HG02840 (cell line): ENCODE measurements at regions not wholly inside any gene's neighbourhood (a gene's known extent, or its start where the extent isn't known, plus 50 kb on each side); places are given as distances from the start of the nearest gene placed in this dataset.

ENCODE experiments used
- ATAC-seq: cut with Tn5 transposase; IDR thresholded peaks from one replicate; pipeline ENCODE4 v1.9.1; 2021; ENCODE audit warnings: mild to moderate bottlenecking, moderate library complexity, moderate number of reproducible peaks; ENCODE audit not compliant: unreplicated experiment, low FRiP score

DNA sequence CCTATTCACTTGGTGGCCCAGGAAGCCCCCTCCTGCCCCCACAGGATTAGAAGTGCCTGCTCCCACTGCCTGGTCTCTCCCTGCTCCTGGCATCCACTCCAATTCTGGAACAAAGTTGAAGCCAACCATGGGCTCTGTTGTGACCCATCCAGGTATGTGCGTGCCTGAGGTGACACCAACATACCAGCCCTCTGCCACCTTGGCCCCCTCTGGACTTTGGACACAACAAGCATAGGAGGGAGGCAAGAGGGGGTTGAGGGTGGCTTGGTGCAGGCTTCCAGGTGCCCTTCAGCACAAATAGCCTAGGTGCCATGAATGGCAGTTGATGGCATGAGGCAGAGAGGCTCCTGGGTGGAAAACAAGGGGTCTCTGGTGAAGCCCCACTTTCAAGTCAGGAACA, 600.9 kb downstream of the SI start:
- ATAC-seq: no peak

DNA sequence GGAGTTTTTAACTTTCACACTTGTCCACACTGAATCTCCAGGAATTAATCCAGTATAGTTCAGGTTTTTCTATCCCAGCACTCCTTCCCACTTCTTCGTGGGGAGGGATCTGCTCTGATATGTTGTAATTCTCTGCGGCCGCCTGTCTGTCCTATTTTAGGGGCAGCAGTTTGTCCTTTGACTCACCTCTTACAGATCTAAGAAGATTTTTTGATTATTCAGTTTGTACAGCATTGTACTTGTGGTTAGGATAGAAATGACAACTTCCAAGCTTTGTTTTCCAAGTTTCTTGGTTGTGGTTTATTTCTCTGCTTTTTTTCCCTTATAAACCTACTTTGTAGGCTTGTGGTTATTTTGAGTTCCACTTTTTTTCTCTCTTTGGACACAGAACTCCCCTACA, 601.7 kb downstream of the SI start:
- ATAC-seq: no peak

DNA sequence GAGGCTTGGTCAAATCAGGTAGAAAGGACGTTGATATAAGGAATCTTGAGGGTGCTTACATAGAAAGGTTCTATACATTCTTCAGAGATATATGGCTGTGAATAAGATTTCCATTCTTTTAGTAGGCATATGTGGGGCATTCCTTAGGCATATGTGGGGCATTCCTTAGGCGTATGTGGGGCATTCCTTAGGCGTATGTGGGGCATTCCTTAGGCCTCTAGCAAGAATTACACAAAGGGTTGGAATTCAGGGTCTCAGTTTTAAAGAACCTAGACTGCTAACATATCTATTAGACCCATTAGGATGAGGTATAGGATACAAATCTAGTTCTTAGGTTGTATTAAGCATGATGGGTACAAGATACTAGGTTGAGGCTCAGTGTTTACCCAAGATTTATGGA, 607.8 kb downstream of the SI start:
- ATAC-seq: no peak

DNA sequence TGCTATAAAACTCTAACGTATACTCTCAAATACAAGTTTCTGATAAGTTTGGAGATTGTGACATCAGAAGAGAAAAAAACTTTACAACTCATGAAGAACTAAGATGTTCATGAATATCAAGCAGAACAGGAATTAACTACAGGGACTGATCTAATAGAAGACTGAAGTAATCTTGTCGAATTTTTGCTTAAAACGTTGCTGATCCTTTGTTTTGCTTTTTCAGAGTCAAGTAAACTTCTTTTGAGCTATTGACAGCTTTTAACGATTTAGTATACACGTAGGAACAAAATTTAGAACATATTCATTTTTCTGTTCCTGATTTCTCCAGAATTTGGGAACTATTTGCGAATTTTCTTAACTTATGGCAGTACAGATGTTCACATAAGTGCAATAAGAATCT, 610.2 kb downstream of the SI start:
- no peak for ATAC-seq

DNA sequence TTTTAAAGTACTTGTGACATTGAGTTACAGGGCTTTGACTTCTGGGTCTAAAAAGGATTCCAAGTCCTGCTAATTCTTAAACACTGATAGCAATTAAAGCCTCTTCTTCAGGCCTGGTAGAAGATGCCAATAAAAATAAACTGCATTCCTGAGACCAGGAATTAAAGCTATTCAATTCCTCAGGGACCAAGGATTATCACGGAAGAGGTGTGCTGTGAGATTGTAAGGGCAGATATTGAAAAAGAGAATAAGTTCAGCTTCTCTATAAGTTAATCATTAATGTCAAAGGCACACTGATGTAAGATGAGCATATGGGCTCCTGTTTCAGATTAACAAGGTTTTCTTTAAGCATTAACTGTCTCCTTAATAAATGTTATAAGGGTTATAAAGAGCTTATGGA, 611.3 kb downstream of the SI start:
- ATAC-seq: no peak

DNA sequence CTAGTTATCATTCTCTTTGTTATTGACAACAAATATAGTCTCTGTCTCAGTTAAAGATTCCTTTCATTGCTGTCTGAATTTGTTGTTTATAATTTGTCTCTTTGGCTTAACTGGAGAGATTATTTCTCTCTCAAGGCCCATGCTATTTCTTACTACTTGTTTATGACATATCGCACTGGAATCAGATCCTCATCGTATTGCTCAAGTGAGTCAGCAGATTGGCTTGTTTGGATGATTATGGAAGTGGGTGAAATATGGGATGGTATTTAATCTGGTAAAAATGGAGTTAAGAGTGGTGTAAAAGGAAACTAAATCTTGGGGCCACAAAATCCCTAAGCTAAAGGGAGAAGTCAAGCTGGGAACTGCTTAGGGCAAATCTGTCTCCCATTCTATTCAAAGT, 613.1 kb downstream of the SI start:
- ATAC-seq: no peak

DNA sequence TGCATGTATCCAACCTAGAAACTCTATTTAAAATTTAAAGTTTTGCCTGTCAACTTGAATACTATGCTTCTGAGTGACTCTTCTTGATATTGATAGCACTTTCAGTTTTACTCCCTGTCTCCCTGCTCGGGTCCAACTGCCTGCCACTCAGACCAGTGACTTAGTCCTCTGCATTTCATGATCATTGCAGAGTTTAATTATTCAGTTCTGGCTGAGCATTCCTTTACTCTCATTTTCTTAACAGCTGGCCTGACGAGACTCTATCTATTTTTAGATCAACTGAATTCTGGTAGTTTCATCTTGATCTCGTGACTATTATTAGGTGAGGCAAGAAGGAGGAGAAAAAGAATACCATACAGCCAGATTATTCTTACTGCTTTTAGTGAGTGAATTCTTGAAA, 617.4 kb downstream of the SI start:
- no peak for ATAC-seq

DNA sequence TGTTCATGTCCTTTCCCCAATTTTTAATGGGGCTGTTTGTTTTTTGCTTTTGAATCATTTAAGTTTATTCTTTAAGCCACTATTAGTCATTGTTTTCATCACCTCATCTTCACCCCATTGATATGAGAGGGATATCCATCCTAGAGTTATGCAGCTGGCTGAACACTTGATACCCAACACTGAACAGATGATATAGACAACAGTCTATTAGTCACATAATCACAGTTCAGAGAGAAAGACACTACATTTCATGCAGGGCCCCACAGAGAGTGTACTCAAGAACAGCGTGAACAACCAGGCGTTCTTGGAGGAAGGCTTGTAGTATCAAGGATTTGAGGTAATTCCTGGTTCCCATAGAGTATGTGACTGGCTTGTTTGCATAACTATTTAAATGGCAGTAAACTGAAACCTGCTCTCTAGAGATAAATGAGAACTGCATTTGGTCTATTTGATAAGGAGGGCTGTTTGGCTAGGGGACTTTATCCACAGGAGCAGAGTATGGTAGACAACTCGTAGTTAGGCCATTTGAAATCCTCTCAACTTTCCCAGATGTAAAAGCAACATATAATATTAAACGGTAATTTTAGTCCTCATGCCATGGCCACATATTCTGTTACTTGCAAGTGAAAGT, 618.7 kb downstream of the SI start:
- ATAC-seq: no peak

DNA sequence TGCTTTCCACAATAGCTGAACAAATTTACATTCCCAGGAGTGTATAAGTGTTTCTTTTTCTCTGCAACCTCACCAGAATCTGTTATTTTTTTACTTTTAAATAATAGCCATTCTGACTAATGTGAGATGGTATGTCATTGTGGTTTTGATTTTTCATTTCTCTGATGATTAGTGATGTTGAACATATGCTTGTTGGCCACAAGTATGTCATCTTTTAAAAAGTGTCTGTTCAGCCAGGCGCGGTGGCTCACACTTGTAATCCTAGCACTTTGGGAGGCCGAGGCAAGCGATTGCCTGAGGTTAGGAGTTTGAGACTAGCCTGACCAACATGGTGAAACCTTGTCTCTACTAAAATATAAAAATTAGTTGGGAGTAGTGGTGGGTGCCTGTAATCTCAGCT, 619.3 kb downstream of the SI start:
- no peak for ATAC-seq

DNA sequence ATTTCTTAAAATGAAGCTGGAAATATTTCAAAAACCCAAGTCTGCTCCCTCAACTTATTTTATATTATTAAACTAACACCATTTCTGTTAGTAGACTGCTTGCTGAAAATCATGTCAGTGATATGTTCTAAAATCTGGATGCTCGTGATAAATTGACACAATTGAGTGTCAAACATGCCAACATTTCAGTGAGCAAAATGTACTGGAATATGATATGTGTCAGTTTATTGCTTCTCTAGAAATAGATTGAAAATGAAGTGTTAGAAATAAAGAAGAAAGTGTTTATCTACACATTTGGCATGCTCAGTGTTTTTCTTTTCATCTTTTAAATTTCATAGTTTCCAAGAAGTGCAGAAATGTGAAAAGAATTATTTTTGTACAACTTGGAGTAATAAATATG, 624.6 kb downstream of the SI start:
- ATAC-seq: no peak

DNA sequence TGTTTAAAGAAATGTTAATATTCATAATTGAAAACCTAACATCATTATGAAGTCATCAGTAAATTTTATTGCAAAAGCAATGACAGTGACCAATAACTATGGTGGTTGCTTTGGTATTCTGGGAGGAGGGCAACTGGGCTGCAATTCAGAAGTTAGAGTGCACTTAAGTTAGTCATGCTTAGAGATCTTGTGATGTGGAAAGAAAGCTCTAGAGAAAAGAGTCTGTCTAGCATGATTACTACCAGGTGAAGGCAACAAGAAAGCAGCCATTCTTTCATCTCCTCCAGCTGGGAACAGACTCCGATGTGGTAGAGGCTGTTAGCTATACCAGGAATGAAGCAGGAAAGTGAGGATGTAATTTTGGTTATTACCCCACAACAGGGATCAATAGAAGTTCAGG, 625.6 kb downstream of the SI start:
- no peak for ATAC-seq

DNA sequence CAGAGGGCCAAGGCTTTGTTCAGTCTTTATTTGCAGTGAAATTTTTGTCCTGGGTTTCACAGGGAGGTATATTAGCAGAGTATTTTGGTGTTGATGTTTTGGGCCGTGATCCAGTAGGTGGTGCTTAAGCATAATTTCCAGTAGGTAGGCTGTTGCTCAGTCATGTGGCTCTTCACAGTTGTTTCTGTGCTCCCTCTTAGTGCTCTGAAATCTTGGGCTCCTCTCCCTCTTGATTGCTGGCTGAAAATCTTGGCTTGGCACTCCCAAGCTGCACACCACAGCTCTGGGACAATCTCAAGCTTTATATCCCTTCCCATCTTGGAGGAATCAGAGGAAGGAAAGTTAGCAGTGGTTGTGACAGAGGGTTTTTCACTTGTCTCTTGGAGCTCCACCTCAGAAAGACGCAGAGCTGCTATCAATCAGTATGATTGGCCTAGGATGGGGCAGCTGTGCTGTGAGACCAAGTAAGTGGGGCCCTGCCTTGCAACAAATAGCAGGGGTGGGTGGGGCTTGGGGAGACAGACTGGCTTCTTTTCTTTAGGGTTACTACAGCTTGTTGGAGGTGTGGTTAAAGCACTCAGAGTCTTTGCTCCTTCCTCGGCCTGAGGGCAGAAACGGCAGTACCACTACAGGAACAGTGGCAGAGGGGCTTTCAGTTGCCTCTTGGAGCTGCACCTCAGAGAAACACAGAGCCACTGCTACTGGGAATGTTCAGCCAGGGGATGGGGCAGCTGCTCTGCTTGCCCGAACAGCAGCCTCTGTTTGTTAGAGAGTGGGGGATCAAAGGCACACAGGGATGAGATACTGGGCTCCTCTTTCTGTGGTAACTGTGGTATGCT, 627.0 kb downstream of the SI start:
- no peak for ATAC-seq

DNA sequence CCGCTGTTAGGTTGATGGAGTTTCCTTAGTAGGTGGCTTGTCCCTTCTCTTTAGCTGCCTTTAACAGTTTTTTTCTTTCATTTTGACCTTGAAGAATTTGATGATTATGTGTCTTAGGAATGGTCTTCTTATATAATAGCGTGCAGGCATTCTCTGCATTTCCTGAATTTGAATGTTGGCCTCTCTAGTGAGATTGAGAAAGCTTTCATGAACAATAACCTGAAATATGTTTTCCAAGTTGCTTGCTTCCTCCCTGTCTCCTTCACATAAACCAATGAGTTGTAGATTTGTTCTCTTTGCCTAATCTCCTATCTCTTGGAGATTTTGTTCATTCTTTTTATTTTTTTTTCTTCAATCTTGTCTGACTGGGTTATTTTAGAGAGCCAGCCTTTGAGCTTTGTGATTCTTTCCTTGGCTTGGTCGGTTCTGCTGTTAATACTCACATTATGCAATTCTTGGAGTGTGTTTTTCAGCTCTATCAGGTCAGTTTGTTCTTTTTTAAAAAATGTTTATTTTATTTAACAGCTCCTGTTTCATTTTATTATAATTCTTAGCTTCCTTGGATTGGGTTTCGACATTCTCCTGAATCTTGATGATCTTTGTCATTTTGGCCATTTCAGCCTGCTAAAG, 627.9 kb downstream of the SI start:
- ATAC-seq: no peak

DNA sequence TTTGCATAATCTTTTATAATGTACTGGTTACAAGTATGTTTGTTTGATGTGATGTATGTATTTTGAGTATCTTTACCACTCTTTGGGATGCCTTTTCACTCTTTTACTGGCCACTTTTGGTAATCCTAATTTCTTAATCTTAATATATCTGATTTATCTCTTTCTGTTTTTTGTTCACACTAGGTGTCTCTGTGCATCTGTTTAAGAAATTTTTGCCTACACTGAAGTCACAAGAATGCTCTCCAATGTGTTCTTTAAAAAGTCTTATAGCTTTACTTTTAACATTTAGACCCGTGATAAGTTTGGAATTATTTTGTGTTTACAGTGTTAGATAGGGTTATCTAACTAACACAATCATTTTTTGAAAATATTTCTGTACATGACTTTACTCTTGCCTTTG, 659.1 kb downstream of the SI start:
- ATAC-seq: no peak

DNA sequence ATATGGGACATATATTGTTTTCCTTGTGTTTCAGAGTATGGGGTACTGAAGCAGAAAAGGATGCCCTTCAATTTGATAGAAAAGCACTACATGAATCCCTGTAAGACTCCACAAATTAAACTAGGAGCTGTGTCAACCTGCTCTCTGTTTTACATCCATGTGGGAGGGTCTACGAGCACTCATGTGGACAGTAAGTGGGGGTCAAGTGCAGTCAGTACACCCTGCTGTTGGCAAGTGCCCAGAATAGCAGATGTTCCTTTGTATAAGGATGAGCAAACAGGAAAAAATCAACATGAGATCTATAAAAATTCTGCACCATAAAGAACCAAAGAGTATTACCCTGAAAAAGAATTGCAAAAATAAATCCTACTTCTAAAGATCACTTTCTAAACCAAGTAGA, 659.9 kb downstream of the SI start:
- ATAC-seq: no peak

DNA sequence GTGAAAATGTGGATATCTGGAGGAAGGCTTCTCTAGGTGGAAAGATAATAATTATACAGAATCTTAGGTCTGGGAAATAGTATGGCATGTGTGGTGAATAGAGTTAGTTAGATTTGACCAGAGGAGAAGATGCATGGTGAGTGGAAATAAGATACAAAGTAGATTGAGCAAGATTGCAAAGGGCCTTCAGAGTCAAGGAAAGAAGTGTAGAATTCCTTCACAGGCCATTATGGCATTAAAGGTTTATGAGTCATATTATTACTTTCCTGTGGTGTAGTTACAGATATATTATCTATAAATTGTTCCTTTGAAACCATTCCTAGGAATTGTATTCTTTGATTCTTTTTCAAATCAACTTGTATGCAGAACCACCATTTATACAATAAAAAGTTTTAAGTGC, 660.3 kb downstream of the SI start:
- no peak for ATAC-seq

DNA sequence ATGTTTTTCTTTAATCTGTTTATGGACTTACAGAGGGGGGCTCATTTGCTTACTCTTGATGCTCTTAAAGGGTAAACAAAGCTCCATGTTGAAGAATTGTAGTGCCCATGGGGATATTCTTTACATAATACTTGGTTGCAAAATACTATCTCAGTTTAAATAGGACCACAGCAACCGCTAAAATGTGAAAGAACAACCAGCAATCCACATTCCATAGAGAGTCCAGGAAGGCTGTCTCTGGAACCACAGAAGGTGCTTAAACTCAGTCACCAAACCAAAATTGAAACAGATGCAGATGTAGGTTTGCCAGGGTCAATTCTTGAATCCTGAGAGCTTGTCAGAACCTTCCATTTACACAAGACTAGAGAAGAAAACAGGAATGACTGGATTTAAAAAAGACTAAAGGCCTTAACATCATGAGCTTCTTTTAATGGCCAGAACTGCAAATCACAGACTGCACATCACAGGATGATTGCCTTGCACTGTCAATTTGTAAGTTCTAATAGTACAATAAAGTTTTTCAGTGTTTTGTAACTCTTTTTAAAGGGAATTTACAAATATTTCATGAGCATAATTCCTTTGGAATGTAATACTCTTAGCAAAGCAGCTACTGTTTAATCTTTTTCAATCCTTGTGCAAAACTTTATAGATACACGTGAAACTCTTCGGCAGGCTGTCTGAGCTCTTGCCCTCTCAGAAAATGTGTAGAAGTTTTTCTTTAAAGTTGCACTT, 661.6 kb downstream of the SI start:
- ATAC-seq: no peak

DNA sequence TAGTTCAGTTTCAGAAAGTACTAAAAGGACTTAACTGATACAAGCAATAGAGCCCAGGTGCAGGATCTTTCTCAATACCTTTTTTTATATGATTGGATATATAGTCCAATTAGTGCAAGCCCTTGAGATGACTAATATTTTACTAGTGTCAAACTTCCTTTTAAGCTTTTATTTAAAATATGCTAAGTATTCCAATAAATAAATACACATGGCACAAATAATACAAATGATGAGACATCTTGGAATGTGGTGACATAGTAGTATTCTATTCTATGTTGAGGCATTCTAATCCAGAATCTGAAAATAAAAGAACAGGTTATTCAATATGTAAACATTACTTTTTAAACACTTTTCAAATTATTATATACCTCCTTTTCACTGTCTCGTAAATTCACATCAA, 670.0 kb downstream of the SI start:
- ATAC-seq: no peak

DNA sequence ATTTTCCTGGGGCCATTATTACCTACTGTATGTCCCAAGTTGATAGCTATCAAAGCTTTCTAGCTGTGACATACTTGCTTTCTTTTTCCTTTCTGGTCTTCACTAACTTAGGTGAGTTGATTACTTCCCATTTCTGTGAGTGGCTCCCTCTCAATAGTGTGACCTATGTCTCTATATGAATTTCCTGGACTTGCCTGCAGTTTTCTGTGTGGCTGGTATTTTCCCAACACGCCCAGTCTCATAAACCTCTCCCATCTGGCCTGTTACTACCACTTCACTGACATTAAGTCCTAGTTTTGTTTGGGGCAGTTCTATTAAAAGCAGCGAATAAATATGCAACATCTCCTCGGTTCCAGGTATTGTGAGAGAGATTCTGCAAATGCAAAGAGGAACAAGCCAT, 671.2 kb downstream of the SI start:
- ATAC-seq: no peak

DNA sequence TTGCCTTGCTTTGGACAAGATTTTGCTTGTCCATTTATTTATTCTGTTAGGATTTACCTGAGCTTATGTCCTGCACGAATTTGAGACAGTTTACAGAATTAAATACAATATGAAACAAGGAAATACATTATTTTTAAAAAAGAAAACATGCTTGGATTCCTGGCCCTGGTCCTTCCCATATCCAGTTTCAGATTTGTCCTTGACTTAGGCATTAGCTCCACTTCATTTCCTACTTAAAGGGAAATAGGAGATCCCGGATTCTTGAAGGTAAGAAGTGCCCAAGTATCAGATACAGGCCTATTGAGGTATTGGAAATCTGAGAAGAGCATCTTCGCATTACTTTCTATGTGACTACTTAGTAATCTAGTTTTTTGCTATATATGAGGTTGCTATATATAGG, 672.0 kb downstream of the SI start:
- no peak for ATAC-seq

DNA sequence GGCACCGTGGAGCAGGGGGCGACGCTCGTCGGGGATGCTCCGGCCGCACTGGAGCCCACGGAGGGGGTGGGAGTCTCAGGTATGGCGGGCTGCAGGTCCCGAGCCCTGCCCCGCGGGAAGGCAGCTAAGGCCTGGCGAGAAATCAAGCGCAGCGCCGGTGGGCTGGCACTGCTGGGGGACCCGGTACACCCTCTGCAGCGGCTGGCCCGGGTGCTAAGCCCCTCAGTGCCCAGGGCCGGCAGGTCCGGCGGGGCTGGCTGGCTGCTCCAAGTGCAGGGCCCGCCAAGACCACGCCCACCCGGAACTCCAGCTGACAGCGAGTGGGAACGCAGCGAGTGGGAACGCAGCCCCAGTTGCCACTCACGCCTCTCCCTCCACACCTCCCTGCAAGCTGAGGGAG, 676.4 kb downstream of the SI start:
- ATAC-seq: no peak
